Mesenchymal stem cell (in vitro differentiated cells and primary cell): ENCODE measurements at regions not wholly inside any gene's neighbourhood (a gene's known extent, or its start where the extent isn't known, plus 50 kb on each side); places are given as distances from the start of the nearest gene placed in this dataset.

Source experiments
- DNase-seq: peaks from one replicate; pipeline ENCODE4 v3.0.0-alpha.2; 2013
- H2AFZ ChIP-seq: one replicate; pipeline ENCODE4 v1.6.1; 2013; ENCODE audit warnings: low read depth, mild to moderate bottlenecking, control low read depth, inconsistent platforms, low read length, moderate library complexity
- H2AK5ac ChIP-seq: 2 replicates; pipeline ENCODE4 v1.6.1; 2013; ENCODE audit warnings: low read length, moderate library complexity, mild to moderate bottlenecking, inconsistent platforms; ENCODE audit not compliant: severe bottlenecking
- H2BK120ac ChIP-seq: one replicate; pipeline ENCODE4 v1.6.1; 2013; ENCODE audit warnings: low read depth, mild to moderate bottlenecking, inconsistent platforms, low read length, moderate library complexity
- H2BK12ac ChIP-seq, 2 experiments: one replicate each; pipeline ENCODE4 v1.6.1; 2013; ENCODE audit warnings: inconsistent platforms in 2 of 2, low read length in 2 of 2, mild to moderate bottlenecking in 2 of 2, moderate library complexity in 2 of 2, control low read depth in 1 of 2
- H2BK15ac ChIP-seq: one replicate; pipeline ENCODE4 v1.6.1; 2013; ENCODE audit warnings: mild to moderate bottlenecking, low read depth, inconsistent platforms; ENCODE audit not compliant: poor library complexity, severe bottlenecking
- H2BK5ac ChIP-seq: 2 replicates; pipeline ENCODE4 v1.6.1; 2013; ENCODE audit warnings: low read depth, mild to moderate bottlenecking, low read length, control low read depth, inconsistent platforms; ENCODE audit not compliant: poor library complexity, severe bottlenecking
- H3K14ac ChIP-seq, 2 experiments: one replicate each; pipeline ENCODE4 v1.6.1; 2013; ENCODE audit warnings: inconsistent platforms in 2 of 2, low read length in 2 of 2, control low read depth in 1 of 2, mild to moderate bottlenecking in 1 of 2, moderate library complexity in 1 of 2
- H3K18ac ChIP-seq, 2 experiments: one replicate each; pipeline ENCODE4 v1.6.1; 2013; ENCODE audit warnings: inconsistent platforms in 2 of 2, low read length in 2 of 2, control low read depth in 1 of 2, low read depth in 1 of 2, mild to moderate bottlenecking in 1 of 2
- H3K23ac ChIP-seq, 2 experiments: one replicate each; pipeline ENCODE4 v1.6.1; 2013; ENCODE audit warnings: inconsistent platforms in 2 of 2, low read length in 2 of 2, mild to moderate bottlenecking in 2 of 2, moderate library complexity in 2 of 2, control low read depth in 1 of 2
- H3K27ac ChIP-seq: 2 replicates; pipeline ENCODE4 v1.5.1; 2013; ENCODE audit warnings: mild to moderate bottlenecking, moderate library complexity, low read length, control low read depth, inconsistent platforms; ENCODE audit not compliant: poor library complexity, severe bottlenecking
- H3K27me3 ChIP-seq, 2 experiments: 2 replicates each; pipeline versions ENCODE4 v1.6.1 to v1.7.0; 2013; ENCODE audit warnings: low read length in 2 of 2, mild to moderate bottlenecking in 2 of 2, moderate library complexity in 2 of 2, control low read depth in 1 of 2, inconsistent platforms in 1 of 2; ENCODE audit not compliant: control insufficient read depth in 1 of 2, insufficient read depth in 1 of 2
- H3K36me3 ChIP-seq, 2 experiments: 2 replicates each; pipeline versions ENCODE4 v1.6.1 to v1.7.0; 2013; ENCODE audit warnings: low read length in 2 of 2, control low read depth in 1 of 2, inconsistent platforms in 1 of 2, low read depth in 1 of 2, mild to moderate bottlenecking in 1 of 2; ENCODE audit not compliant: insufficient read depth in 2 of 2, control insufficient read depth in 1 of 2
- H3K4ac ChIP-seq, 2 experiments: one replicate each; pipeline ENCODE4 v1.6.1; 2013; ENCODE audit warnings: inconsistent platforms in 2 of 2, low read length in 2 of 2, mild to moderate bottlenecking in 2 of 2, moderate library complexity in 2 of 2, control low read depth in 1 of 2, low read depth in 1 of 2
- H3K4me1 ChIP-seq: 2 replicates; pipeline ENCODE4 v1.6.1; 2013; ENCODE audit warnings: low read depth, low read length, control low read depth; ENCODE audit not compliant: control insufficient read depth, insufficient read depth
- H3K4me2 ChIP-seq: 2 replicates; pipeline ENCODE4 v1.6.1; 2013; ENCODE audit warnings: low read length, mild to moderate bottlenecking, inconsistent platforms; ENCODE audit not compliant: poor library complexity, severe bottlenecking
- H3K4me3 ChIP-seq, 2 experiments: 2 replicates each; pipeline versions ENCODE4 v1.5.1 to v1.7.0; 2013; ENCODE audit warnings: low read length in 2 of 2, mild to moderate bottlenecking in 2 of 2, control low read depth in 1 of 2, low read depth in 1 of 2; ENCODE audit not compliant: insufficient read depth in 1 of 2
- H3K79me1 ChIP-seq: replicated peaks from 2 replicates; pipeline ENCODE4 v1.6.1; 2013; ENCODE audit warnings: mild to moderate bottlenecking, control low read depth, low read length, inconsistent platforms; ENCODE audit not compliant: poor library complexity, severe bottlenecking
- H3K9ac ChIP-seq: 2 replicates; pipeline ENCODE4 v1.7.0; 2013; ENCODE audit warnings: mild to moderate bottlenecking, low read length, moderate library complexity
- H3K9me3 ChIP-seq: 2 replicates; pipeline ENCODE4 v1.7.0; 2013; ENCODE audit warnings: mild to moderate bottlenecking, low read length; ENCODE audit not compliant: control insufficient read depth
- H4K8ac ChIP-seq: one replicate; pipeline ENCODE4 v1.6.1; 2013; ENCODE audit warnings: inconsistent platforms, mild to moderate bottlenecking, low read length, moderate library complexity
- H4K91ac ChIP-seq: one replicate; pipeline ENCODE4 v1.6.1; 2013; ENCODE audit warnings: mild to moderate bottlenecking, low read length, inconsistent platforms
- WGBS: methylation state at CpG from one replicate; pipeline ENCODE4 v1.1.7; 2013; ENCODE audit warnings: mixed read lengths; 5-methylcytosine and 5-hydroxymethylcytosine counted together

GRCh38 chr2:6423157-6423556 lies 442.6 kb downstream of the CMPK2 start:
- H3K4ac ChIP-seq: no peak overlapping the region
- no peak overlapping the region for H3K23ac ChIP-seq
- no peak overlapping the region for H2AFZ ChIP-seq
- WGBS: no CpG with 5 or more reads among the region's 1 CpG
- peak; percentile 16 for DNase-seq
- no peaks in the 10 kb centered on the region for H3K36me3 ChIP-seq
- H2BK5ac ChIP-seq: no peak overlapping the region
- H2BK15ac ChIP-seq: no peak overlapping the region
- no peak overlapping the region for H3K4me3 ChIP-seq
- no peaks in the 10 kb centered on the region for H3K79me1 ChIP-seq
- no peak overlapping the region for H3K14ac ChIP-seq
- no peak overlapping the region for H4K91ac ChIP-seq
- no peak overlapping the region for H3K27ac ChIP-seq
- no peak overlapping the region for H3K9ac ChIP-seq
- no peaks in the 10 kb centered on the region for H3K27me3 ChIP-seq
- peaks cover 2% of the 10 kb centered on the region for H3K9me3 ChIP-seq
- no peak overlapping the region for H2AK5ac ChIP-seq
- no peaks in the 10 kb centered on the region for H3K4me1 ChIP-seq
- H3K4me2 ChIP-seq: no peak overlapping the region
- H3K18ac ChIP-seq: no peak overlapping the region
- H2BK12ac ChIP-seq: no peak overlapping the region
- no peak overlapping the region for H2BK120ac ChIP-seq
- H4K8ac ChIP-seq: no peak overlapping the region

GRCh38 chr2:6423944-6424343 lies 441.8 kb downstream of the CMPK2 start:
- no peak overlapping the region for H2AK5ac ChIP-seq
- no peak overlapping the region for H4K8ac ChIP-seq
- no peak overlapping the region for H2BK12ac ChIP-seq
- no peak overlapping the region for H3K23ac ChIP-seq
- no peaks in the 10 kb centered on the region for H3K27me3 ChIP-seq
- H3K4me2 ChIP-seq: no peak overlapping the region
- H3K9me3 ChIP-seq: peaks cover 2% of the 10 kb centered on the region
- no peaks in the 10 kb centered on the region for H3K79me1 ChIP-seq
- no peak overlapping the region for H2BK15ac ChIP-seq
- no peak overlapping the region for H3K27ac ChIP-seq
- H3K14ac ChIP-seq: no peak overlapping the region
- no peaks in the 10 kb centered on the region for H3K4me1 ChIP-seq
- 76% methylated on average over 6 of the region's 6 CpGs for WGBS
- H3K18ac ChIP-seq: no peak overlapping the region
- no peak overlapping the region for H2BK5ac ChIP-seq
- H4K91ac ChIP-seq: no peak overlapping the region
- no peaks in the 10 kb centered on the region for H3K36me3 ChIP-seq
- DNase-seq: no peak
- no peak overlapping the region for H3K9ac ChIP-seq
- H3K4me3 ChIP-seq: no peak overlapping the region
- H2BK120ac ChIP-seq: no peak overlapping the region
- H2AFZ ChIP-seq: no peak overlapping the region
- no peak overlapping the region for H3K4ac ChIP-seq

- H3K9me3 ChIP-seq: peaks cover 2% of the 10 kb centered on the region
- H3K4ac ChIP-seq: no peak overlapping the region
- H2AFZ ChIP-seq: no peak overlapping the region
- H3K23ac ChIP-seq: no peak overlapping the region
- H2BK5ac ChIP-seq: no peak overlapping the region
- no peaks in the 10 kb centered on the region for H3K27me3 ChIP-seq
- H4K8ac ChIP-seq: no peak overlapping the region
- H4K91ac ChIP-seq: no peak overlapping the region
- no peak for DNase-seq
- H3K4me3 ChIP-seq: no peak overlapping the region
- 95% methylated on average over 3 of the region's 3 CpGs for WGBS
- no peak overlapping the region for H3K18ac ChIP-seq
- H3K4me1 ChIP-seq: no peaks in the 10 kb centered on the region
- no peaks in the 10 kb centered on the region for H3K36me3 ChIP-seq
- no peak overlapping the region for H3K14ac ChIP-seq
- H2BK12ac ChIP-seq: no peak overlapping the region
- H3K79me1 ChIP-seq: no peaks in the 10 kb centered on the region
- H3K9ac ChIP-seq: no peak overlapping the region
- H2BK120ac ChIP-seq: no peak overlapping the region
- H3K4me2 ChIP-seq: no peak overlapping the region
- no peak overlapping the region for H2BK15ac ChIP-seq
- no peak overlapping the region for H2AK5ac ChIP-seq
- no peak overlapping the region for H3K27ac ChIP-seq
Observed at GRCh38 chr2:6425032-6425431, 440.7 kb downstream of the CMPK2 start.

GRCh38 chr2:6429210-6429986 lies 436.3 kb downstream of the CMPK2 start:
- Histone ChIP-seq H2AK5ac (no peak overlapping the region), H2BK12ac (no peak overlapping the region), H4K91ac (no peak overlapping the region), H2BK5ac (no peak overlapping the region), H3K4me1 (no peaks in the 10 kb centered on the region), H3K27ac (no peak overlapping the region), H2AFZ (no peak overlapping the region), H3K9me3 (peaks cover 2% of the 10 kb centered on the region), H2BK120ac (no peak overlapping the region), H3K36me3 (no peaks in the 10 kb centered on the region), H3K4me2 (no peak overlapping the region), H3K18ac (no peak overlapping the region), H2BK15ac (no peak overlapping the region), H3K9ac (no peak overlapping the region), H3K4ac (no peak overlapping the region), H3K4me3 (no peak overlapping the region), H3K79me1 (no peaks in the 10 kb centered on the region), H3K27me3 (no peaks in the 10 kb centered on the region), H4K8ac (no peak overlapping the region), H3K14ac (no peak overlapping the region), H3K23ac (no peak overlapping the region)
- DNase-seq: no peak
- 91% methylated on average over 18 of the region's 19 CpGs for WGBS
